HCT116 (cell line): ENCODE measurements at regions not wholly inside any gene's neighbourhood (a gene's known extent, or its start where the extent isn't known, plus 50 kb on each side); places are given as distances from the start of the nearest gene placed in this dataset.

Experiments used
- CEBPB ChIP-seq: IDR thresholded peaks from 2 replicates; pipeline ENCODE4 v1.6.1; 2012; ENCODE audit warnings: low read depth
- EZH2 ChIP-seq: fragments of 200-600 bp; sonication (generic); IDR thresholded peaks from 2 replicates; pipeline ENCODE4 v1.6.1; 2017; ENCODE audit warnings: antibody characterized with exemption, mixed run types
- JUND ChIP-seq: IDR thresholded peaks from 2 replicates; pipeline ENCODE4 v1.6.1; 2012
- POLR2A ChIP-seq: IDR thresholded peaks from 2 replicates; pipeline ENCODE4 v1.7.0; 2011; ENCODE audit warnings: borderline replicate concordance; ENCODE audit not compliant: insufficient read depth, insufficient read length; ENCODE audit errors: extremely low read depth
- SIN3A ChIP-seq: IDR thresholded peaks from 2 replicates; pipeline ENCODE4 v1.6.1; 2012; ENCODE audit warnings: low read depth
- SRF ChIP-seq: IDR thresholded peaks from 2 replicates; pipeline ENCODE4 v1.6.1; 2012; ENCODE audit warnings: low read depth
- TCF7L2 ChIP-seq: IDR thresholded peaks from 2 replicates; pipeline ENCODE4 v1.7.0; 2011; ENCODE audit warnings: borderline replicate concordance, inconsistent platforms; ENCODE audit not compliant: insufficient read depth, insufficient read length; ENCODE audit errors: extremely low read depth
- YY1 ChIP-seq: IDR thresholded peaks from 2 replicates; pipeline ENCODE4 v1.6.1; 2011; ENCODE audit warnings: low read length, low read depth, moderate library complexity, mild to moderate bottlenecking; ENCODE audit not compliant: insufficient replicate concordance; ENCODE audit errors: extremely low read depth
- ZNF274 ChIP-seq: fragments of 200-500 bp; sonication (Bioruptor generic); IDR thresholded peaks from 2 replicates; pipeline ENCODE4 v1.6.1; 2014; ENCODE audit warnings: mild to moderate bottlenecking, low read depth, low read length, inconsistent platforms
- TF ChIP-seq, protein P1 (sequence below), 3 experiments: fragments of 200-600 bp in 1 of 3; sonication (generic) in 1 of 3; IDR thresholded peaks in 2 of 3; conservative IDR thresholded peaks in 1 of 3; 2 replicates each; pipeline ENCODE4 v1.5.1; 2012 to 2017; ENCODE audit warnings: low read depth in 2 of 3, low read length in 2 of 3, antibody characterized with exemption in 1 of 3, borderline replicate concordance in 1 of 3, control low read depth in 1 of 3, mild to moderate bottlenecking in 1 of 3, mixed read lengths in 1 of 3, mixed run types in 1 of 3, moderate library complexity in 1 of 3; ENCODE audit not compliant: insufficient read depth in 1 of 3
- TF ChIP-seq, protein P2 (sequence below): IDR thresholded peaks from 2 replicates; pipeline ENCODE4 v1.6.1; 2012; ENCODE audit warnings: low read depth

DNA sequence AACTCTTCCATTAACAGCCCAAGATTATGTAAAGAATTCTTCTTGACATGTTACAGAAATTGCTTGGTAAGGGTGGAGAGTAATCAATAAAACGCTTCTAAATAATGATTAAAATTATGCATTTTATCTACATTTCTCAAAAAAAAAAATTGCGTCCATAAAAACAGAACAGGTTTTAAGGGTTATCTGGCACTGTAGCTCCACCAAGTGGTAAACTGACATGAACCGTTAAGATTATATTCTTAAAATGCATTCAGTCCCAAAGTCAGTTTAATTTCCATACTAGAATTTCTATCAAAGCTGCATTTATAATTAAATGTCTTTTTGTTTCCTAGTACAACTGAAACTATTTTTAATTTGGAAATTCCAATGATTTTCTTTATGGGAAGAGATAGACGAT lies 214.0 kb upstream of the UGT8 start:
- no peak for TF ChIP-seq YY1
- TF ChIP-seq EZH2 = no peak
- TF ChIP-seq, protein P1, sequence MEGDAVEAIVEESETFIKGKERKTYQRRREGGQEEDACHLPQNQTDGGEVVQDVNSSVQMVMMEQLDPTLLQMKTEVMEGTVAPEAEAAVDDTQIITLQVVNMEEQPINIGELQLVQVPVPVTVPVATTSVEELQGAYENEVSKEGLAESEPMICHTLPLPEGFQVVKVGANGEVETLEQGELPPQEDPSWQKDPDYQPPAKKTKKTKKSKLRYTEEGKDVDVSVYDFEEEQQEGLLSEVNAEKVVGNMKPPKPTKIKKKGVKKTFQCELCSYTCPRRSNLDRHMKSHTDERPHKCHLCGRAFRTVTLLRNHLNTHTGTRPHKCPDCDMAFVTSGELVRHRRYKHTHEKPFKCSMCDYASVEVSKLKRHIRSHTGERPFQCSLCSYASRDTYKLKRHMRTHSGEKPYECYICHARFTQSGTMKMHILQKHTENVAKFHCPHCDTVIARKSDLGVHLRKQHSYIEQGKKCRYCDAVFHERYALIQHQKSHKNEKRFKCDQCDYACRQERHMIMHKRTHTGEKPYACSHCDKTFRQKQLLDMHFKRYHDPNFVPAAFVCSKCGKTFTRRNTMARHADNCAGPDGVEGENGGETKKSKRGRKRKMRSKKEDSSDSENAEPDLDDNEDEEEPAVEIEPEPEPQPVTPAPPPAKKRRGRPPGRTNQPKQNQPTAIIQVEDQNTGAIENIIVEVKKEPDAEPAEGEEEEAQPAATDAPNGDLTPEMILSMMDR (IDR thresholded peaks at IDR 0.05 in 2 of 3, conservative IDR thresholded peaks at IDR 0.05 in 1 of 3; ENCODE audit: borderline replicate concordance in 1 of 3, insufficient read depth in 1 of 3, low read depth in 2 of 3, low read length in 2 of 3) = peak; percentile 24 to 70 (median 54); a peak in 4 of 6 replicates
- TF ChIP-seq POLR2A = no peak
- no peak for TF ChIP-seq ZNF274
- no peak for TF ChIP-seq SIN3A
- no peak for TF ChIP-seq SRF
- TF ChIP-seq, protein P2, sequence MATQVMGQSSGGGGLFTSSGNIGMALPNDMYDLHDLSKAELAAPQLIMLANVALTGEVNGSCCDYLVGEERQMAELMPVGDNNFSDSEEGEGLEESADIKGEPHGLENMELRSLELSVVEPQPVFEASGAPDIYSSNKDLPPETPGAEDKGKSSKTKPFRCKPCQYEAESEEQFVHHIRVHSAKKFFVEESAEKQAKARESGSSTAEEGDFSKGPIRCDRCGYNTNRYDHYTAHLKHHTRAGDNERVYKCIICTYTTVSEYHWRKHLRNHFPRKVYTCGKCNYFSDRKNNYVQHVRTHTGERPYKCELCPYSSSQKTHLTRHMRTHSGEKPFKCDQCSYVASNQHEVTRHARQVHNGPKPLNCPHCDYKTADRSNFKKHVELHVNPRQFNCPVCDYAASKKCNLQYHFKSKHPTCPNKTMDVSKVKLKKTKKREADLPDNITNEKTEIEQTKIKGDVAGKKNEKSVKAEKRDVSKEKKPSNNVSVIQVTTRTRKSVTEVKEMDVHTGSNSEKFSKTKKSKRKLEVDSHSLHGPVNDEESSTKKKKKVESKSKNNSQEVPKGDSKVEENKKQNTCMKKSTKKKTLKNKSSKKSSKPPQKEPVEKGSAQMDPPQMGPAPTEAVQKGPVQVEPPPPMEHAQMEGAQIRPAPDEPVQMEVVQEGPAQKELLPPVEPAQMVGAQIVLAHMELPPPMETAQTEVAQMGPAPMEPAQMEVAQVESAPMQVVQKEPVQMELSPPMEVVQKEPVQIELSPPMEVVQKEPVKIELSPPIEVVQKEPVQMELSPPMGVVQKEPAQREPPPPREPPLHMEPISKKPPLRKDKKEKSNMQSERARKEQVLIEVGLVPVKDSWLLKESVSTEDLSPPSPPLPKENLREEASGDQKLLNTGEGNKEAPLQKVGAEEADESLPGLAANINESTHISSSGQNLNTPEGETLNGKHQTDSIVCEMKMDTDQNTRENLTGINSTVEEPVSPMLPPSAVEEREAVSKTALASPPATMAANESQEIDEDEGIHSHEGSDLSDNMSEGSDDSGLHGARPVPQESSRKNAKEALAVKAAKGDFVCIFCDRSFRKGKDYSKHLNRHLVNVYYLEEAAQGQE = no peak
- TF ChIP-seq TCF7L2 = no peak
- TF ChIP-seq JUND = no peak
- TF ChIP-seq CEBPB = no peak
